ENCODE measurements at regions not wholly inside any gene's neighbourhood (a gene's known extent, or its start where the extent isn't known, plus 50 kb on each side); places are given as distances from the start of the nearest gene placed in this dataset.

- no peaks in the 10 kb centered on the region for H3K4me1 ChIP-seq (ENCODE audit: insufficient read depth, low read length)
- ChIA-PET CTCF (no interaction called here), POLR2A (ENCODE audit: unreplicated experiment) (no interaction called here)
- peaks cover 26% of the 10 kb centered on the region for H3K27me3 ChIP-seq (ENCODE audit: low read length)
- BruUV-seq (replicated peaks): no TSS peak
- no peaks in the 10 kb centered on the region for H3K9me2 ChIP-seq (replicated peaks; ENCODE audit: low read length)
- ATAC-seq (no peak), DNase-seq (no peak)
- no peak overlapping the region for H3K4me3 ChIP-seq (ENCODE audit: low read length)
- intact Hi-C loops (cut with micrococcal nuclease): no loop called here
- H3K9ac ChIP-seq (ENCODE audit: low read length): no peak overlapping the region
- H3K36me3 ChIP-seq (ENCODE audit: low read depth, low read length): no peaks in the 10 kb centered on the region
- H3K27ac ChIP-seq (ENCODE audit: low read length): no peak overlapping the region
- H3F3A ChIP-seq (ENCODE audit: low read length, unreplicated experiment): no peaks in the 10 kb centered on the region
- TF ChIP-seq EZH2 (IDR thresholded peaks at IDR 0.05; ENCODE audit: low read length, unreplicated experiment) (no peak), EZH2phosphoT487 (IDR thresholded peaks at IDR 0.05; ENCODE audit: borderline replicate concordance, low read length) (no peak), CTCF (conservative IDR thresholded peaks at IDR 0.05; ENCODE audit: low read depth, low read length) (no peak)
- no peaks in the 10 kb centered on the region for H3K9me3 ChIP-seq (ENCODE audit: low read length)
- H3K79me2 ChIP-seq (ENCODE audit: low read length): no peaks in the 10 kb centered on the region
- H4K20me1 ChIP-seq (ENCODE audit: low read length): no peaks in the 10 kb centered on the region
- no peak overlapping the region for H2AFZ ChIP-seq (ENCODE audit: low read length)
- H3K4me2 ChIP-seq (ENCODE audit: low read length): no peak overlapping the region
Observed at GRCh38 chr7:98465022-98465421, 64.1 kb upstream of the BAIAP2L1 start.

- no peaks in the 10 kb centered on the region for H3K79me2 ChIP-seq (ENCODE audit: low read length)
- no peak overlapping the region for H3K9ac ChIP-seq (ENCODE audit: low read length)
- H3K36me3 ChIP-seq (ENCODE audit: low read depth, low read length): no peaks in the 10 kb centered on the region
- DNase-seq (no peak), ATAC-seq (no peak)
- no peak overlapping the region for H2AFZ ChIP-seq (ENCODE audit: low read length)
- no TSS peak for BruUV-seq (replicated peaks)
- H3K9me2 ChIP-seq (replicated peaks; ENCODE audit: low read length): no peaks in the 10 kb centered on the region
- no peaks in the 10 kb centered on the region for H4K20me1 ChIP-seq (ENCODE audit: low read length)
- TF ChIP-seq CTCF (conservative IDR thresholded peaks at IDR 0.05; ENCODE audit: low read depth, low read length) (no peak), EZH2phosphoT487 (IDR thresholded peaks at IDR 0.05; ENCODE audit: borderline replicate concordance, low read length) (no peak), EZH2 (IDR thresholded peaks at IDR 0.05; ENCODE audit: low read length, unreplicated experiment) (no peak)
- no peak overlapping the region for H3K4me3 ChIP-seq (ENCODE audit: low read length)
- no peak overlapping the region for H3K4me2 ChIP-seq (ENCODE audit: low read length)
- intact Hi-C loops (cut with micrococcal nuclease): no loop called here
- CTCF ChIA-PET: no interaction called here
- no peaks in the 10 kb centered on the region for H3K4me1 ChIP-seq (ENCODE audit: insufficient read depth, low read length)
- H3K9me3 ChIP-seq (ENCODE audit: low read length): no peaks in the 10 kb centered on the region
- no peak overlapping the region for H3K27ac ChIP-seq (ENCODE audit: low read length)
- peaks cover 26% of the 10 kb centered on the region for H3K27me3 ChIP-seq (ENCODE audit: low read length)
- POLR2A ChIA-PET (ENCODE audit: unreplicated experiment): no interaction called here
- H3F3A ChIP-seq (ENCODE audit: low read length, unreplicated experiment): no peaks in the 10 kb centered on the region
Observed at GRCh38 chr7:98464558-98464940, 63.7 kb upstream of the BAIAP2L1 start.

- ChIA-PET POLR2A (ENCODE audit: unreplicated experiment) (no interaction called here), CTCF (no interaction called here)
- ATAC-seq (no peak), DNase-seq (no peak)
- intact Hi-C loops (cut with micrococcal nuclease): no loop called here
- H3K9me3 ChIP-seq (ENCODE audit: low read length): no peaks in the 10 kb centered on the region
- no peaks in the 10 kb centered on the region for H3F3A ChIP-seq (ENCODE audit: low read length, unreplicated experiment)
- peaks cover 26% of the 10 kb centered on the region for H3K27me3 ChIP-seq (ENCODE audit: low read length)
- H3K4me2 ChIP-seq (ENCODE audit: low read length): no peak overlapping the region
- H3K9ac ChIP-seq (ENCODE audit: low read length): no peak overlapping the region
- BruUV-seq (replicated peaks): no TSS peak
- H2AFZ ChIP-seq (ENCODE audit: low read length): no peak overlapping the region
- no peak overlapping the region for H3K27ac ChIP-seq (ENCODE audit: low read length)
- no peaks in the 10 kb centered on the region for H3K9me2 ChIP-seq (replicated peaks; ENCODE audit: low read length)
- H3K79me2 ChIP-seq (ENCODE audit: low read length): no peaks in the 10 kb centered on the region
- no peak for TF ChIP-seq CTCF (conservative IDR thresholded peaks at IDR 0.05; ENCODE audit: low read depth, low read length)
- TF ChIP-seq EZH2phosphoT487 (IDR thresholded peaks at IDR 0.05; ENCODE audit: borderline replicate concordance, low read length): no peak
- no peak for TF ChIP-seq EZH2 (IDR thresholded peaks at IDR 0.05; ENCODE audit: low read length, unreplicated experiment)
- no peak overlapping the region for H3K4me3 ChIP-seq (ENCODE audit: low read length)
- H3K4me1 ChIP-seq (ENCODE audit: insufficient read depth, low read length): no peaks in the 10 kb centered on the region
- no peaks in the 10 kb centered on the region for H4K20me1 ChIP-seq (ENCODE audit: low read length)
- no peaks in the 10 kb centered on the region for H3K36me3 ChIP-seq (ENCODE audit: low read depth, low read length)
Observed at GRCh38 chr7:98463837-98464557, 63.1 kb upstream of the BAIAP2L1 start.

Data from PC-3 (cell line).